AG08395 (cell line): ENCODE measurements at regions not wholly inside any gene's neighbourhood (a gene's known extent, or its start where the extent isn't known, plus 50 kb on each side); places are given as distances from the start of the nearest gene placed in this dataset.
A peak's percentile ranks its signal among the peaks of the same experiment; 100 is the strongest.

ENCODE experiments used
- DNase-seq: peaks from one replicate; pipeline ENCODE4 v3.0.0; 2012; ENCODE audit warnings: mixed read lengths, low spot score

DNA sequence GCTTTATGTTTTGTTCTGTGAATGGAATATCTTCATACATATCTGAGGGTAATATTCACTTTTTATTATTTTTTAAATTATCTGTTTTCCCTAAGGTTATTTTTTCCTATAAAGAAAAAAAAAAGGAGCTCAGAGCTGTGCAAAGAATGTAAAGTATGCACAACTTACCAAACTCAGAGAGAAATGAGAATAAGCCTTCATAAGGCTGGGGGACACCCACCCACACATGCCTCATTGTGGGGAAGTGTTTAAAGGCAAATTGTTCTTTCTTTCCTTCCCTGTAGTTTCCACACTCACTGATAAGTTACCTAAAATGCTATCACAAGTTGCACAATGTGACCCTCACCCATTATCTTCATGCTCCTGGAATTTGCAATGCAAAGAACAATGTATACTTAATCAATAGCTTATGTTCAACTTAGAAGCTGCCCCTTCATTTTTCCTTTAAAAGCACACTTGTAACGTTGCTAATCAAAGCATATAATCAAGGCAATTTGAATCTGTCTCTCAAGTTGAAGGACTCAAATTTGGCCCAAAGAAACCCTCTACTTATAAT, 108.1 kb downstream of the GNAT3 start:
- peak; percentile 5 for DNase-seq

DNA sequence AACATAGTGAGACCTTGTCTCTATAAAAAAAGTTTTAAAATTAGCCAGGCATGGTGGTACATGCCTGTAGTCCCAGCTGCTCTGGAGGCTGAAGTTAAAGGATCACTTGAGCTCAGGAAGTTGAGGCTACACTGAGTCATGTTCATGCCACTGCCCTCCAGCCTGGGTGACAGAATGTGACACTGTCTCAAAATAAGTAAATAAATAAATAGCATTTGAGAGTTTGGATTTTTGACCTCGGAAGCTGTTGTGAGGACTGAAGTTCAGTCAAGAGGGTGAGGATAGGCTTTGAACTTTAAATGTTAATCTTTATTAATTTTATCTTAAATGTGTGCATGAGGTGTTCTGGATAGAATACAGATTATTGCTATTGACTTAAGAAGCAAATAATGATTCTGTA, 110.2 kb downstream of the GNAT3 start:
- no peak for DNase-seq

DNA sequence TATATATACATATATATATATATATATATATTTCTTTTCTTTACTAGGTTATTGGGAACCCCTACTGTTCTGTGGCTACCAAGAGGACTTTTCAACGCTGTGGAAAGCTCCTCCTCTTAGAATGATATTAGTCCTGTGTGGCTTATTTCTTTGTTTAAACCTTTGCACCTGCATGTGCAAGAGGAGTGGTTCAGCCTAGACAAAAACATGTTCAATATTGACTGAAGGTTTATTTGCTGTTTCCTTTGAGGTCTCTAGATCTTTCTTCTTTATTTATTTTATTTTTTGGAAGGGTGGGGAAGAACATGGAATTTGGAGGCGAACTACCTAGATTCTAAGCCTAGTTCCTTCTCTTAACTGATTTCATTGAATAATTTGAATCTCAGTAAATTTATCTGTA, 118.1 kb downstream of the GNAT3 start:
- no peak for DNase-seq

DNA sequence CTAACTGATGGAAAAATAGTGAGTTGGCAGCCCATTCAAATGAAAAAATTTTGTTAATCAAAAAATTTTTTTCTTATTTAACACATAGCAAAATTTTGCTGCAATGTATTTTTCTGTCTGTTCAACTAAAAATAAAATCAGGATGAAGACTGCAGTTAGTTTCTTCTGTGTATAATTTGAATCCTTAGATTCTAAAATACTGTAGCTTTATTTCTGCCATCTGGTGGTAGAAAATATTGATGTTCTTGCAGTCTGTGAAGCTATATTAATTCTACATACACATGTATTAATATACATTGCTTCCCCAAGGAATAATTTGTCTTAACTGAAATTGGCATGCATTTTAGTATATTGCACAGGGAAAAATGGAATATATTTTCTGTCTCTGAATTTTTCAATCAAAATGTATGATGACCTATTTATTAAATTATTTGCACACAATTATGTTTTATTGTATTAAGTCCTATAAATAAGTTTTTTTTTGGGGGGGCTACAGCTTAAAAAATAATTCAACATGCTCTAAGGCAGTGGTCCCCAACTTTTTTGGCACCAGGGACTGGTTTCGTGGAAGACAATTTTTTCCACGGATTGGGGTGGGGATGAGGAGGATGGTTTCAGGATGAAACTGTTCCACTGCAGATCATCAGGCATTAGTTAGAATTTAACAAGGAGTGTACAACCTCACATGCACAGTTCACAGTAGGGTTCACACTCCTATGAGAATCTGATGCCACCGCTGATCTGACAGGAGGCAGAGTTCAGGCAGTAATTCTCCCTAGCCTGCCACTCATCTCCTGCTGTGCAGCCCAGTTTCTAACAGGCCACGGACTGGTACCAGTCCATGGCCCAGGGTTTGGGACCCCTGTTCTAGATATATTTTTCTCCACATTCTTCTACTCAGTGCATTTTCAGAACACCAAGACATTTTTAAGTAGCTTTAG, 119.4 kb downstream of the GNAT3 start:
- DNase-seq, result peak; percentile 34

DNA sequence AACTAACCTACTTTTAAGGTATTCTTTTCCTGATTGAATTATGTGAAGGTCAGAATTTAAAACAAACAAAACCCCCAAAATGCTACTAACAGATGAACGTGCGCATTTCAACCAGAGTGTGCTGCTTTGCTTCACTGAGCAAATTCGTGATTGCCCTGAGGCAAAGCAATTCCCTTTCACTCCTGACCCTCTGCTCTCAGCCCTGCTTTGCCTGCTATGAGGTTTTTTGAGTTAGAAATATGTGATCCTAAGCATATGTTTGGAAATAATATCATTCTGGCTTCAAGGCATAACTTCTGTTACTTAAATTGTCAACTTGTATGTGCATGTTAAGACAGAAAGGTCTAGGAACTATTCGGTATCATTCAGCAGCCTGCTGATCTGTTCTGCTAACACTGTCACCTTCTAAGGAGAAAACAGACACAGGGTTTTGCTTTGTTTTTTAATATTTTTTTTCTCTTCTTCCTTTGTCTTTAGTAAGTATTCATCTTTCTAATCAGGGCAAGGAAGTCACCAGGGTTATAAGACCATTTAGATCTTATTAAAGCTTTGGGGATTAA, 124.2 kb downstream of the GNAT3 start:
- DNase-seq, result no peak

DNA sequence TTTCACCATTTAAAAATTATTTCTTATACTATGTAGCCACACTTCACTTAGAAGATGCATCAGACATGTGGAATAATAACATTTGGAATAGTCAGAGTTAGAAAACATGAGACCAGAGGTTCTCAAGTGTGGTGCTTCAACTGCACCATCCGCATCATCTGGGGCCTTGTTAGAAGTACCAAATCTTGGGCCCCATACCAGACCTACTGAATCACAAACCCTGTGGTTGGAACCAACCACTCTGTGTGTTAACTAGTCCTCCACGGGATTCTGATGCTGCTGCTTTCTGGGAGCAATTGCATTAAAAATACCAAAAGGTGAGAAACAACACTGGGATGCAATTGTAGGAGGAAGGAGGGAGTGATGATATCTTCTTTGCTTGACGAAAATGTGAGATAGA, 125.2 kb downstream of the GNAT3 start:
- peak; percentile 25 for DNase-seq

DNA sequence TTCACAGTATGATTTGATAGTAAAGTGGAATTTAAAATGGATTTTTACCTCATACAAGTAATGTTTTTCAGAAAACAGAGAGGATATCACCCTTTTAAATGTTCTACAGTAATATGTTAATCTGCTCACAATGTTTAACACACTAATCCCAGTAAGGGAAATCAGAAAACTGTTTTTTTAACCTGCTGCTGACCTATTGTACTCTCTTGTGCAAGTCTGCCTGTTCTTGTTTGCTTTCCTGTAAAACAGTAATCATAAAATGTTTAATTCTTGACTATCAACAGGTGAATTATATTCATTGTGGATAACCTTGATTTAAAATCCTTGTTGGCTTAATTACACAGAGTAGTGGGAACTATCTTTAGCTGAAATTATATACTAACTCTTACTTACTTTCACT, 126.4 kb downstream of the GNAT3 start:
- no peak for DNase-seq

DNA sequence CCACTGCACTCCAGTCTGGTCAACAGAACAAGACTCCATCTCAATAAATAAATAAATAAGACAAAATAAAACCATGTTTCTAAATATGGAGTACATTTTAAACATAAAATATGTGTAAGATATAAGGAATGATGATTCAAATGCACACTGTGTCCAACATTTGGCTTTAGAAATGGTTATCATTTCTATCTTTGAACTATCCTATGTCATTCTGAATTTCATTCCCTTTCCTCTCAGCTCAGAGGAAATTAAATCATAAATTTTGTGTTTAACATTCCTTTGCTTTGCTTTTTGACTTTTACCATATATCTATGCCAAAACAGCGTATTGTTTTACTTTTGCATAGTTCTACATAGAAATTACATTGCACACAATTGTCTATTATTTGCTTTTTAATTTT, 130.9 kb downstream of the GNAT3 start:
- DNase-seq, result no peak

DNA sequence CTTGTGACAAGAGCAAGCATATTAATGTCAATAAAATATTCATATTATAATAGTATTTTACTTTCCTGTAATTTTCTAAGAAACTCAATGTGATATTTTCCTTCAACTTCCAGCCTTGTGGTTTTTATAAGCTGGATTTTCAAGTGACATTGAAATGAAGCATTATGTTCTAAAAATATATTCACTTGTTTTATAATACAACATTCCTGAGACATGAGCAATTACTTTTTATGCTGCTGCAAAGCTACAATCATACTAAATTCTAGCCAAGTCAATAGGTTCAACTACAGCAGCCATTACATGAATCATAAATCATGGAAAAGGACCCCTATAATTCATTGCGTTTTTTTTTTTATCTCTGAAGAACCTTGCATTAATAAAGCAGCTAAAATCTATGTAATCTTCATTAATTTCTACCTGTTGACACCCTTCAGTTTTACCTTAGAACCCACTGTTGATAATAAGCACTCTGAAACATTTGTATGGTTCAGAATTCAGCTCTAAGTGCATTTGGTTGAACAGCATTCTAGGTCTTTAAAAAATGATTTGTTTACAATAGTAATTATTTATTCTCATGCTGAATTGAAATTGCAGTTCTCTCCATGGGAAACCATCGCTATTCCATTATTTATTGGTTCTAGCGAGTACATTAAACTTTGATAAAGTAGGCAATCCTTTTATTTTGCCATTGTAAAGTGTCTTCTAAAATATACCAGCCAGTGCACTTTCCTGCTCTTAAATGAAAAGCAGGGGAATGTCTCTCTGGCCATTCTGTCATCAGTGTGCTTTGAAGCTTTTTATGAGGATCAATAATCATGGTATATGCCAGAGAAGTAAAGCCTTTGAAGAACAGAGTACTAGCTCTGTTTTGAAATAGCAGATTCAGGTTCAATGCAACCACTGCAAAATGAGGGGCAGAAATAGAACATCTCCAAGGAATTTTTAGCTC, 132.6 kb downstream of the GNAT3 start:
- peak; percentile 66 for DNase-seq

DNA sequence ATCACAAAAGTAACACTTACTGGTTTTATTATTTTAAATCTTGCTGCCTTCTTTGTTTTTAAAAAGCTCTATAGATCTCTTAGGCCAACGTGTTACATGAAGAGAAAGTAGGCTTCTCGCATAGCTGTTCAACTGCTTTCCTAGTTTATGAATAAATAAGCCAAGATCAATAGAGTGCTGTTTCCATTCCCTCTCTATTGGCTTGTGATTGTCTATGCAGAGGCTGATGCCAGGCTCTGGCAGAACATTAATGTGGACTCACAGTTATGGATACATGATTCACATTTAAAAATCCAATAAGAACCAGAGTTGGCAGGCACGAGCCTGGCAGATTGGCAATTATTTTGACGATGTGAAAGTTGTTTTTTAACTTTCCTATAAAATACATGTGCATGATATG, 137.5 kb downstream of the GNAT3 start:
- DNase-seq, result no peak

DNA sequence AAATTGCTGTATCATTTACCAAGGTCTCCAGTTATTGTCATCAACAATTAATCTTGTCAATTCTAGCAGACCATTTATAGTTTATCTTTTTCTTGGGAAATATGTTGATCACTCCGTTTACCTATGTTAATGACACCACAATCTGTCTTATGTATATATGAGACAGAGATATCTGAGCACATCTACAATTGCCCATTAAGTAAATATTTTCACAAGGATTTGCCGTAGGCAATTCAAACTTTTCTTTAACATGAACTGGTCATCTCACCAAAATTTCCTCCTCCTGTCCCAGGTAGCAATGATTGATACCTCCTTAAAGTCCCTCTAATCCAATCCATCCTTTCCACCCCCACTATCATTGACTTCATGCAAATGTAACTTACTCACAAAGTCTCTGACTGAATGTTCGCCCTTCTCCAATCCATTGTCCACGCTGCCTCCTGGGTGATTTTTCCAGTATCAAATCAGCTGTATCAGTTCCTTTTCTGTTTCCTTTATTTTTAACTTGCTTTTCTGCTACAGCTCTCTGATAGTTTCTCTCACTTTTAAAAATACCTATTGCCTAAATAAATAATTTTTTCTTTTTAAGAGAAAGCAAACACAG, 138.3 kb downstream of the GNAT3 start:
- DNase-seq, result no peak

DNA sequence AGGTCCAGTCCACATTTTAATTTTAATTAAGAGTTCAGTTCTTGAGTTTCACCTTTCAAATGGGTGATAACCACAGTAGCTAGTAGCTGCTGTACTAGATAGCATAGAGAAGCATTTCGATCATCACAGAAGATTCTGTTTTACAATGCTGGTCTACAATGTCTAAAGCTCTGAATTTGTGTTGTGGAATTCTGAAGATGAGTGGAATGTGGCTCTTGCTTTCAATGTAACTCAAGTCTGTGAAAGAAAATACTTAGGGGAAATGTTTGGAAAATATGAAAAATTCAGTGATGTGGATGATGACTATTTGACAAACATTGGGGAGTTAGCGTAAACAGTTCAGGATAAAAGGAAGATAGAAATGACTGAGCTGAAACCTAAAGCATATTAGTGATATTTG, 139.4 kb downstream of the GNAT3 start:
- DNase-seq, result peak; percentile 46

DNA sequence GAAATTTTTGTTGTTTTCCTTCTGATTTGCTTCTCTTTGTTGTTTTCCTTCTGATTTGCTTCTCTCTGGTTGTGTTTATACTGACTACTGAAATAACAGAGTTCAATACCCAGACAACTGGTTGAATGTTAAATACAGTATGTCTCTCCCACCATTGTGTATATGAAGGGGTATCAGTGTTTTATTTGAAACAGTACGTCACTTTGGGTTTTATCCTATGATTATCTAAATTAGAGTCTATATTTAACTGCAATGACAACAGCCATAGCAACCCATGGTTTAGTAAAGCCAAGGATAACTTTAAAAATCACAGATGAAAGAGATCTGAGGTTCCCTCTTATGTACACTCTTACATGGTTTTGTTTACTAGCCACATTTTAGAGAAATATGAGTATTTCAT, 141.3 kb downstream of the GNAT3 start:
- no peak for DNase-seq

DNA sequence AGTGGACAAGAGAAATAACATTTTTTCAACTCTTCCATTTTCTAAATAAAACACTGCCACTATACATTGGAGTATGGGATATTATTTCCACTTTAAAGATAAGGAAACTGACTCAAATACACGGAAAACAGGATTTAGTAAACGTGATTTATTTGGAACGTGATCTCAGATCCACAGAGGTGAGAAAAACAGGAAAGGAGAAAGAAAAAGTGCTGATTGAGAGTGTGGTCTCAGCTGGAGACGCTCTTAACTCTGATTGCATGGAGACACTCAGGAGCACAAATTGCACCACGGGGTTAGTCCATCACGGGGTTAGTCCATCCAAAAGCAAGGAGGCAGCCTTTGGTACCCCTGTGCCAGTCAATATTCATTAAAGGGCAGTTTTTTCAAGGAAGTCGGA, 142.5 kb downstream of the GNAT3 start:
- no peak for DNase-seq

DNA sequence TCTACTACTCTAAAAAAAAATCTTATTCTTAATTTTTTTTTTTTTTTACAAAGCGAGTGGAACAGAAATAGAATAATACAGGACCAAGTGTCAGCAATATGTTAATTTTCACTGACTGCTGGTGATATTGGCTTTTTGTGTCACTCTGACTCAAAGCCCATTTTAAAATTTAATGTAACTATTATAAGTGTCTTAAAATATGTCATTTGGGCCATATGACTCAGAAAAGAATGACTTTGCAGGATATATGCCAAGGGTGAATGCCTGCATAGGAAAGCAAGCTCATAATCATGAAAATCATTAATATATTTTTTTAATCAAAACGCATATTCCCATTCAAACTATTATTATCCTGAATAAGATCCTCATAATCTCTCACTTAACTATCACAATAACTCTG, 149.2 kb downstream of the GNAT3 start:
- no peak for DNase-seq

DNA sequence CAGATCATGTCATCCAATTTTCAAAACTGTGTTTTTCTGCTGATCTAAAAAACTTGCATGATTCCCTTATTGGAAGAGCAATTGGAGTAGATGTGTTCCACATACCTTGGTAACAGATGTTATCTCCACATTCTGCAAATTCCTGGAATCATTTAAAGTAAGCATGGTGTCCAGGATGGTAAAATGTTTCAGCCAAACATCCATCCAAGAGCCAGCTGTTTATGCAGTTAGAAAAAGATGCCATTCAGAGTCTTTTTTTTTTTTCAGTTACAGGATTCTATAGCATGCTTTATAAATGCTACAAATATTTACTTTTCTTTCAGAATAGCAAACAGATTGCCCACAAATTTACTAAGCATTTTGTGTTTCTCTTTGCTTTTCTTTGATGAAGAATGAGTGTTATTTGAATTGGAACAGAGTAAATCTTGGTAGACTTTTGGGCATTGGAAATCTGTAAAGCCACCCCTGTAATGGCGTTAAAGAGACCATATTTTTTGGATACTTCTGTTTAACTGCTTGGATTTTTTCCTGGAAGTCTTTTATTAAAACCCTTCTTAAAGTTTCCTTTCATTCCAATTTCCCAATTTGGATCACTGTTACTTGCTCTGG, 149.8 kb downstream of the GNAT3 start:
- no peak for DNase-seq

DNA sequence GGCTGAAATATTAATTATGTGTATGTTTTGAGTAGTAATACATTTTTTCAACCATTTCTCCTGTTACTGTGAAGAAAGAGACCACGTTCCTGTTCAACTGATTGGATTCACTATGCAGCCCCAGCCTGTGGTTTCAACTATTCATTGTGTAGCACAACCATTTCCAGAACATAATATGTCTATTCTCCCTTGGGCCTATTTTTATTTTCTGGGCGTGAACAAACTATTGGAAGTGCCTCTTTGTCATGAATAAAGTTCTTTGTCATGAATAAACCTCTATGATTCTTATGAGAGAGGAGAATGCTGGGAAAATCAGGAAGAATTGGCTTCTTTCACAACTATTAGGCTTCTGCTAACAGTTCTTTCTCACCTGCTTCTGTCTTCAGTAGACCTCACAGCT, 152.4 kb downstream of the GNAT3 start:
- no peak for DNase-seq

DNA sequence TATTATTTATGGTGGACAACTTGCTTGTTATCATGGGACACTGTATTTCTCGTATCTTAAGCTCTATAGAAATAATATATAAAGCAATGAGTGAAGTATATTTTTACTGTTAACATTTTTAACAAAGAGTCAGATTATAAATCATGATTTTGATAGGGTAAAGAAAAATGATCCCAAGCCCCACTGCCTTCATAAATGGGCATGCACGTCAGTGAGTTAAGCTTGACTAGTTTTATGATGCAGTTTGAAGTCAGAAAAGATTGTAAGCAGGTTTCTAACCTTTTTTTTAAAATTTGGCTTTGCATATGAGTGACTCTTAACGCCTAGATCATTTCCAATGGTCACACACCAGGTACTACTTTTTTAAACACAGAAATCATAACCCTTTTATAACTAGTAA, 152.8 kb downstream of the GNAT3 start:
- DNase-seq, result no peak

DNA sequence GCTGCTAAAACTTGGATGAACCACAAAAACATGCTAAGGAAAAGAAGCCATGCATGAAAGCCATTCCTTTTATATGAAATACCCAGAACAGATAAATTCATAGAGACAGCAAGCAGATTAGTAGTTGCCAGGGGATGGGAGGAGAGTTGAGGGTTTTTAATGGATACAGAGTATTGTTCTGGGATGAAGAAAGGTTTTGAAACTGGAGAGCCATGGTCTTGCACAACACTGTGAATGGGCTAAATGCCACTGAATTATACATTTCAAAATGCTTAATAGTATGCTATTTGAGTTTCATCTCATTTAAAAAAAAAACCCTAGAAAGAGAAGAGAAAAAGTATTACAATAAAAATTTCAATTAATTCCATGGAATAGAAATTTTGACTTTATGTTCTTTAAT, 154.3 kb downstream of the GNAT3 start:
- DNase-seq, result no peak

DNA sequence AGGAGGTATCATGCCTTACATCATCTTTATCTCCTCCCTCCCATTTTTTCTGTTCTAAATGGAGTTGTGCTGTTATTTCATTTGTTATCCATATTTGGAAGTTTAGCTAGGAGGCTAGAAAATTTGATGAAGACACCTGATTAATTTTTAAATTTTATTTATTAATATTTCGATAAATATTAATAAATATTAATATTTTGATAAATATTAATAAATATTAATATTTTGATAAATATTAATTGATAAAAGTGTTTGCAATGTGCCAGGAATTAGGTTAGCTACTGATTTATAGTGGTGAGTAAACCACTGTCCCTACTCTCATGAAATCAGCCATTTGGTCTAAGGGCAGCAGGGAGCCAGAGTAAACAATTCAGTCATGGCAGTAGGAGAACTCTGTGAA, 161.4 kb downstream of the GNAT3 start:
- DNase-seq, result no peak

DNA sequence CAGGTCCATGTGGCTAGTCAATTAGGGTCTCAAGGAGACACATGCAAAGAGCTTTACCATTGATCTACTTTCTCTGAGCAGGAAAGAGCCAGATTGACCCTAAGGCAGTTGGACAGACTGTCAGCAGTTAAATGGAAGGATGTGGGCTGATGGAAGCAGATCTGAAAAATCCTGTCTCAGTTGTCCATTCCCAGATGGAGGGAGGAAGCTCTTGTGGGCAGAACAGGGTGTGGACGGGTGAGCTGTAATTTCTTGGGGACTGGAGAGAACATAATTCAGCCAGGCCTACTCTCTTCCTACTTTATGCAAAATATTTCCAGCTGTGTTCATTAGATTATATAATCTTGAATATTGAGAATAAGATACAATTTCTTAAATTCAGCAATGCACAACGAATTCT, 163.6 kb downstream of the GNAT3 start:
- DNase-seq, result no peak

DNA sequence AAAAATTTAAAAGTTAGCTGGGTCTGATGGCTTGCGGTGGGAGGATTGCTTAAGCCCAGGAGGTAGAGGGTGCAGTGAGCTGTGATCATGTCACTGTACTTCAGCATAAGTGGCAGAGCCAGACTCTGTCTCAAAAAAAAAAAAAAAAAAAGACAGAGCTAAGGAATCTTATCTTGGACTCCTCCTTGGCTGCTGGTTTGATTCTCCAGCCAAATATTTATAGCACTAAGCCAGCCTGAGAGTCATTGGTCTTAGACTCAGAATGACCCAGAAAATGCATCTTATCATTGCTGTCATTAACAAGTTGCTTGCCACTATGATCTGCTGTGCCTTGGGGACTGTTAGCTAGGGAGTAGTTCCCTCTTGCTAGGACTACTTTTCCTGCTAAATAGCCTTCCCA, 164.7 kb downstream of the GNAT3 start:
- peak; percentile 32 for DNase-seq
